Upper lobe of left lung (tissue), 6 donors: ENCODE measurements at regions not wholly inside any gene's neighbourhood (a gene's known extent, or its start where the extent isn't known, plus 50 kb on each side); places are given as distances from the start of the nearest gene placed in this dataset.

ENCODE experiments used
- ATAC-seq, 2 donors: fragments of 200-7000 bp; cut with Tn5 transposase; one replicate each; pipeline ENCODE4 v1.9.1; 2022; ENCODE audit warnings: mild to moderate bottlenecking in 2 of 2, moderate library complexity in 2 of 2; ENCODE audit not compliant: low FRiP score in 2 of 2
- DNase-seq, 2 donors: peaks; one replicate each; pipeline ENCODE4 v3.0.0-alpha.2; 2019 to 2020
- H3K27ac ChIP-seq, 4 donors: fragments of 200-600 bp; sonication (generic); one replicate each; pipeline ENCODE4 v1.5.1; 2016 to 2019
- H3K27me3 ChIP-seq, 4 donors: fragments of 200-600 bp; sonication (generic); one replicate each; pipeline ENCODE4 v1.5.1; 2017 to 2019
- H3K36me3 ChIP-seq, 4 donors: fragments of 200-600 bp; sonication (generic); one replicate each; pipeline ENCODE4 v1.5.1; 2016 to 2019
- H3K4me1 ChIP-seq, 4 donors: fragments of 200-600 bp; sonication (generic); one replicate each; pipeline ENCODE4 v1.5.1; 2018 to 2019
- H3K4me3 ChIP-seq, 4 donors: fragments of 200-600 bp; sonication (generic); one replicate each; pipeline ENCODE4 v1.5.1; 2017 to 2019; ENCODE audit warnings: mild to moderate bottlenecking in 2 of 4, moderate library complexity in 1 of 4
- H3K9me3 ChIP-seq, 4 donors: fragments of 200-600 bp; sonication (generic); one replicate each; pipeline ENCODE4 v1.5.1; 2018 to 2019
- EP300 ChIP-seq, 4 donors: sonication (generic); formaldehyde crosslinking; IDR thresholded peaks; one replicate each; pipeline ENCODE4 v1.5.1; 2017; ENCODE audit warnings: antibody characterized with exemption in 4 of 4, control low read depth in 2 of 4
- POLR2A ChIP-seq, 4 donors: fragments of 450-650 bp; IDR thresholded peaks; one replicate each; pipeline ENCODE4 v1.5.1; 2016 to 2017; ENCODE audit warnings: antibody characterized with exemption in 4 of 4, mild to moderate bottlenecking in 2 of 4
- POLR2AphosphoS5 ChIP-seq, 2 donors: sonication (generic); formaldehyde crosslinking; IDR thresholded peaks; one replicate each; pipeline ENCODE4 v1.5.1; 2017; ENCODE audit warnings: antibody characterized with exemption in 2 of 2
- WGBS, 2 donors: methylation state at CpG; one replicate each; pipeline ENCODE4 v1.1.5; 2017 to 2018; 5-methylcytosine and 5-hydroxymethylcytosine counted together
- TF ChIP-seq, protein P1 (sequence below), 6 experiments: fragments of 450-650 bp in 4 of 6; fragments of 200-600 bp in 2 of 6; sonication (generic) in 2 of 6; IDR thresholded peaks; one replicate each; pipeline ENCODE4 v1.5.1; 2016 to 2019; ENCODE audit warnings: antibody characterized with exemption in 6 of 6
- donor health status: DM: no; HTN: no; CAD: no; lungs with moderate emphysema.
- donor health status: DM: no; HTN: yes; CAD: no; lungs with severe emphysema.

DNA sequence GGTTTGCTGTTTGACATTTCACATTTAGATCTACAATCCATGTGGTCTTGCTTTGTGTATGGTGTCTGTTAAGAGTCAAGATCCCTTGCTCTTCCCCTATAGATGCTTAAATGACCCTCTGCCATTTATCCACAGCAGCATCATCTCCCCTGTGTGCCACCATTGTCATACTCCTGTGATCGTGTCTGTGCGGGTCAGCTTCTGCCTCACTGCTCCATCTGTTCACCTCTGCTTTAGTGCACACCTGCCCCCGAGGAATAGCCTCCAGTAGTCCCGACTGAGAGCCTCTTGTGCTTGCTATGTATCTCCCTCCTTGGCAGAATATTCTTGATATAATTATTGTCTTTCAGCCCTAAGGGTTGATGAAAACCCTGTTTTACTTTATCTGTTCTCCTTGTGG, 551.2 kb downstream of the CDH26 start:
- no peak overlapping the region for H3K27ac ChIP-seq
- no peak for ATAC-seq
- WGBS, 2 donors = 67 to 83% methylated on average over 4 of the region's 4 CpGs
- H3K4me1 ChIP-seq = no peaks in the 10 kb centered on the region
- no peak overlapping the region for H3K4me3 ChIP-seq
- H3K9me3 ChIP-seq = no peaks in the 10 kb centered on the region
- TF ChIP-seq EP300 (IDR thresholded peaks at IDR 0.05) (no peak), POLR2AphosphoS5 (IDR thresholded peaks at IDR 0.05) (no peak)
- no peak for DNase-seq
- no peaks in the 10 kb centered on the region for H3K27me3 ChIP-seq
- H3K36me3 ChIP-seq = no peaks in the 10 kb centered on the region

DNA sequence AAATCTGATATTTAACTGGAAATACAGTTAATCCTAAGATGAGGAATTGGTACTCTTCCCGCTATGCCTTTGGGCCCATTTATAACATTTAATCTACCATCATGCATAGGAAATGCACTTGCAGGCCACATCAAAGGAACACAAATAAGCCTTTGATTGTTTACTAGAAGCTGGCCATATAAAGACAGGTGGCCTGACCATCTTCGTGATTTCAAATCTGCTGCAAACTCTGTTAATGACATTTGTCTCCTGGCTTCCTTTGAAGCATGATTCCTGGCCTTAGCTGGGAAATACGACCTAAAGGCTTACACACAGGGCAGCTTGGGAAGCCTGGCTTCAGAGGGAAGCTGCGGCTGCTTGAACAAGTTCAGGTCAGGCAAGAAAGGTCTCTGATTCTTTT, 552.1 kb downstream of the CDH26 start:
- no peaks in the 10 kb centered on the region for H3K9me3 ChIP-seq
- H3K36me3 ChIP-seq = no peaks in the 10 kb centered on the region
- TF ChIP-seq POLR2AphosphoS5 (IDR thresholded peaks at IDR 0.05) (no peak), POLR2A (IDR thresholded peaks at IDR 0.05) (no peak), EP300 (IDR thresholded peaks at IDR 0.05) (no peak)
- TF ChIP-seq, protein P1, sequence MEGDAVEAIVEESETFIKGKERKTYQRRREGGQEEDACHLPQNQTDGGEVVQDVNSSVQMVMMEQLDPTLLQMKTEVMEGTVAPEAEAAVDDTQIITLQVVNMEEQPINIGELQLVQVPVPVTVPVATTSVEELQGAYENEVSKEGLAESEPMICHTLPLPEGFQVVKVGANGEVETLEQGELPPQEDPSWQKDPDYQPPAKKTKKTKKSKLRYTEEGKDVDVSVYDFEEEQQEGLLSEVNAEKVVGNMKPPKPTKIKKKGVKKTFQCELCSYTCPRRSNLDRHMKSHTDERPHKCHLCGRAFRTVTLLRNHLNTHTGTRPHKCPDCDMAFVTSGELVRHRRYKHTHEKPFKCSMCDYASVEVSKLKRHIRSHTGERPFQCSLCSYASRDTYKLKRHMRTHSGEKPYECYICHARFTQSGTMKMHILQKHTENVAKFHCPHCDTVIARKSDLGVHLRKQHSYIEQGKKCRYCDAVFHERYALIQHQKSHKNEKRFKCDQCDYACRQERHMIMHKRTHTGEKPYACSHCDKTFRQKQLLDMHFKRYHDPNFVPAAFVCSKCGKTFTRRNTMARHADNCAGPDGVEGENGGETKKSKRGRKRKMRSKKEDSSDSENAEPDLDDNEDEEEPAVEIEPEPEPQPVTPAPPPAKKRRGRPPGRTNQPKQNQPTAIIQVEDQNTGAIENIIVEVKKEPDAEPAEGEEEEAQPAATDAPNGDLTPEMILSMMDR (IDR thresholded peaks at IDR 0.05) = no peak
- no peak overlapping the region for H3K27ac ChIP-seq
- H3K4me1 ChIP-seq = no peaks in the 10 kb centered on the region
- no peak overlapping the region for H3K4me3 ChIP-seq
- no peak for DNase-seq
- ATAC-seq = no peak
- WGBS, 2 donors = 72 to 73% methylated on average over 4 of the region's 4 CpGs
- H3K27me3 ChIP-seq = no peaks in the 10 kb centered on the region

DNA sequence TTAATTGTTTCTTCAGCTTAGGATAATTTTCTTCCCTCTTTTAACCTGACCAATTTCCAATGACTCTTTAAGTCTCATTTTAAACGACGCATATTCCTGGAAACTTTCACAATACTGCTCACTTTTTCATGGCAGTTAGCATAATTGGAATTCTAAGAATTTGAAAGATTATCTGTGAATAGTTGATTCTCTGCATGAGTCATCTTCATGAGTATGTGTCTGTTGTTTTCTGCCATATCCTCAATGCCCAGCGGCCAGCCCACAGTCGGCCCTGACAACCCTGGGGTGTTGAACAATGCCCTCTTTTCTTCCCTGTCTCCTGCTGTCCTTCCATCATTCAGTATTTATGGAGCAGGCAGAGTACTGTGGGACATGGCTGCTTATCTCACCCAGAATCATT, 554.2 kb downstream of the CDH26 start:
- WGBS, 2 donors = 67 to 71% methylated on average over 4 of the region's 4 CpGs
- Histone ChIP-seq H3K36me3 (no peaks in the 10 kb centered on the region), H3K9me3 (no peaks in the 10 kb centered on the region), H3K4me1 (no peaks in the 10 kb centered on the region), H3K27me3 (no peaks in the 10 kb centered on the region), H3K4me3 (no peak overlapping the region), H3K27ac (no peak overlapping the region)
- DNase-seq = no peak
- TF ChIP-seq POLR2A (IDR thresholded peaks at IDR 0.05) = no peak
- TF ChIP-seq EP300 (IDR thresholded peaks at IDR 0.05) = no peak
- TF ChIP-seq POLR2AphosphoS5 (IDR thresholded peaks at IDR 0.05) = no peak
- TF ChIP-seq, protein P1 (IDR thresholded peaks at IDR 0.05) = no peak
- no peak for ATAC-seq

DNA sequence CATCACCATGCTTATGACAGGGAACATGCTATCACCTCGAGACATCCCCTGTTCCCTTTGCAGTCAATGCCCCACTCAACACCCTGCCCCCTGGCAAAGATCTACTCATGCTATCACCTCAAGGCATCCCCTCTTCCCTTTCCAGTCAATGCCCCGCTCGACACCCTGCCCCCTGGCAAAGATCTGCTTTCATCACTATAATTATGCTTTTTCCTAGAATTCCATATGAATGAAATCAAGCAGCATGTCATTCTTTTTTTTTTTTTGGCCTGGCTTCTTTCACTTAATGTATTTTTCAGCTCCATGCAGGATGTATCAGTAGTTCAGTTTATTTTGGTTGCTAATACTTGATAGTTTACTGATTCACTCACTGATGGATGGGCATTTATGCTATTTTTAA, 554.9 kb downstream of the CDH26 start:
- H3K4me3 ChIP-seq = no peak overlapping the region
- H3K9me3 ChIP-seq = no peaks in the 10 kb centered on the region
- no peaks in the 10 kb centered on the region for H3K4me1 ChIP-seq
- no peak for ATAC-seq
- H3K36me3 ChIP-seq = no peaks in the 10 kb centered on the region
- DNase-seq = no peak
- H3K27me3 ChIP-seq = no peaks in the 10 kb centered on the region
- no peak overlapping the region for H3K27ac ChIP-seq
- TF ChIP-seq, protein P1 (IDR thresholded peaks at IDR 0.05) = no peak
- TF ChIP-seq POLR2AphosphoS5 (IDR thresholded peaks at IDR 0.05) (no peak), EP300 (IDR thresholded peaks at IDR 0.05) (no peak), POLR2A (IDR thresholded peaks at IDR 0.05) (no peak)
- 73 to 77% methylated on average over 3 of the region's 3 CpGs for WGBS, 2 donors

DNA sequence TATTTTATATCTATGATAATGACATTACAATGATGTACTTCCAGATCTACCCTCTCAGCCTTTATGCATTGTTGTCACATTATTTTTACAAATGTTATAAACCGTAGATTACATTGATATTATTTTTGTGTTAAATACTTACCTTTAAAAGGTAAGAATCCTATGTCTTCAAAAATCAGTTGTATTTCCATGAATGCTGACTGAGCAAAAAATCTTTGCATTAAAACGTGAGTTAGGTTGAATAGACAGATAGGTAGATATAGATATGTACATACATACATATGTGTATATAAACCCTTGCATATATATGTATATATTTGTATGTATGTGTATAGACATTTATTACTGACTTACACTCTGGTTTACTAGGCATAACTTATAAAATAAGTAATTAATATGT, 558.2 kb downstream of the CDH26 start:
- no peak for DNase-seq
- H3K4me1 ChIP-seq = no peaks in the 10 kb centered on the region
- TF ChIP-seq, protein P1 (IDR thresholded peaks at IDR 0.05) = no peak
- no peak for TF ChIP-seq POLR2A (IDR thresholded peaks at IDR 0.05)
- no peak for TF ChIP-seq POLR2AphosphoS5 (IDR thresholded peaks at IDR 0.05)
- TF ChIP-seq EP300 (IDR thresholded peaks at IDR 0.05) = no peak
- no peak for ATAC-seq
- WGBS, 2 donors = 79 to 83% methylated on average over 2 of the region's 2 CpGs
- H3K36me3 ChIP-seq = no peaks in the 10 kb centered on the region
- no peaks in the 10 kb centered on the region for H3K27me3 ChIP-seq
- H3K4me3 ChIP-seq = no peak overlapping the region
- no peaks in the 10 kb centered on the region for H3K9me3 ChIP-seq
- H3K27ac ChIP-seq = no peak overlapping the region
